Lower leg skin (tissue), 4 donors: ENCODE measurements at regions not wholly inside any gene's neighbourhood (a gene's known extent, or its start where the extent isn't known, plus 50 kb on each side); places are given as distances from the start of the nearest gene placed in this dataset.
"Not testable (repeated sequence)": the region's sequence is repeated elsewhere in the genome, so short reads cannot be mapped to it uniquely, and the experiment has no call there.

Experiments used
- DNase-seq, 2 donors: peaks; one replicate each; pipeline ENCODE4 v3.0.0-alpha.2; 2019; ENCODE audit warnings: low spot score in 2 of 2
- H3K4me3 ChIP-seq: fragments of 200-600 bp; sonication (generic); 2 replicates; pipeline ENCODE4 v1.5.1; 2017; ENCODE audit warnings: mild to moderate bottlenecking, low read depth; ENCODE audit not compliant: poor library complexity, severe bottlenecking
- POLR2A ChIP-seq, 2 donors: fragments of 450-650 bp; IDR thresholded peaks; one replicate each; pipeline ENCODE4 v1.6.1; 2016 to 2017; ENCODE audit warnings: antibody characterized with exemption in 2 of 2, mild to moderate bottlenecking in 1 of 2, moderate library complexity in 1 of 2
- WGBS, 2 donors: methylation state at CpG; one replicate each; pipeline ENCODE4 v1.1.5; 2018; 5-methylcytosine and 5-hydroxymethylcytosine counted together
- intact Hi-C: fragments of 100-400 bp; cut with DNase I; formaldehyde crosslinking; loops from one replicate; pipeline ENCODE4 v1.15.0; 2023; ENCODE audit warnings: low total_unique reads
- TF ChIP-seq, protein P1 (sequence below), 3 donors: fragments of 450-650 bp; IDR thresholded peaks; one replicate each; pipeline ENCODE4 v1.5.1; 2016; ENCODE audit warnings: antibody characterized with exemption in 3 of 3, mild to moderate bottlenecking in 3 of 3, moderate library complexity in 2 of 3

- TF ChIP-seq, protein P1, sequence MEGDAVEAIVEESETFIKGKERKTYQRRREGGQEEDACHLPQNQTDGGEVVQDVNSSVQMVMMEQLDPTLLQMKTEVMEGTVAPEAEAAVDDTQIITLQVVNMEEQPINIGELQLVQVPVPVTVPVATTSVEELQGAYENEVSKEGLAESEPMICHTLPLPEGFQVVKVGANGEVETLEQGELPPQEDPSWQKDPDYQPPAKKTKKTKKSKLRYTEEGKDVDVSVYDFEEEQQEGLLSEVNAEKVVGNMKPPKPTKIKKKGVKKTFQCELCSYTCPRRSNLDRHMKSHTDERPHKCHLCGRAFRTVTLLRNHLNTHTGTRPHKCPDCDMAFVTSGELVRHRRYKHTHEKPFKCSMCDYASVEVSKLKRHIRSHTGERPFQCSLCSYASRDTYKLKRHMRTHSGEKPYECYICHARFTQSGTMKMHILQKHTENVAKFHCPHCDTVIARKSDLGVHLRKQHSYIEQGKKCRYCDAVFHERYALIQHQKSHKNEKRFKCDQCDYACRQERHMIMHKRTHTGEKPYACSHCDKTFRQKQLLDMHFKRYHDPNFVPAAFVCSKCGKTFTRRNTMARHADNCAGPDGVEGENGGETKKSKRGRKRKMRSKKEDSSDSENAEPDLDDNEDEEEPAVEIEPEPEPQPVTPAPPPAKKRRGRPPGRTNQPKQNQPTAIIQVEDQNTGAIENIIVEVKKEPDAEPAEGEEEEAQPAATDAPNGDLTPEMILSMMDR (IDR thresholded peaks at IDR 0.05), result no peak
- no peak for TF ChIP-seq POLR2A (IDR thresholded peaks at IDR 0.05)
- intact Hi-C loops, result no loop called here
- DNase-seq, result no peak
- WGBS, 2 donors, result 87% methylated on average over 3 of the region's 3 CpGs
- H3K4me3 ChIP-seq, result no peak overlapping the region
Measured at GRCh38 chr3:22798461-22798860, 404.7 kb upstream of the UBE2E2 start.

DNA sequence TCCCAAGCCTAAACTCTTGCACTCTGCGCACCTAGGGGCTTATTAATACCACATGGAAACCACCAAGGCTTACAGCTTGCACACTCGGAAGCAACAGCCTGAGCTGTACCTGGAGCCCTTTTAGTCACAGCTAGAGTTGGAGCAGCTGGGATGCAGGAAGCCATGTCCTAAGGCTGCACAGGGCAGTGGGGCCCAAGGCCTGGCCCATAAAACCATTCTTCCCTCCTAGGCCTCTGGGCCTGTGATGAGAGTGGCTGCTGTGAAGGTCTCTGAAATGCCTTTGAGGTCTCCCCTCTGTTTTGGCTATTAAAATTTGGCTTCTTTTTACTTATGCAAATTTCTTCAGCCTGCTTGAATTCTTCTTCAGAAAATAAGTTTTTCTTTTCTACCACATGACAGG is 383.9 kb upstream of the UBE2E2 start:
- no peak for DNase-seq
- intact Hi-C loops, result no loop called here
- no peak for TF ChIP-seq POLR2A (IDR thresholded peaks at IDR 0.05)
- TF ChIP-seq, protein P1 (IDR thresholded peaks at IDR 0.05), result no peak
- no peak overlapping the region for H3K4me3 ChIP-seq
- WGBS, 2 donors, result 94 to 97% methylated on average over 2 of the region's 2 CpGs

GRCh38 chr3:22835041-22835440 is 368.1 kb upstream of the UBE2E2 start:
- H3K4me3 ChIP-seq, result no peak overlapping the region
- intact Hi-C loops, result no loop called here
- 20 to 36% methylated on average over 2 of the region's 2 CpGs for WGBS, 2 donors
- no peak for DNase-seq
- TF ChIP-seq POLR2A (IDR thresholded peaks at IDR 0.05), result no peak
- TF ChIP-seq, protein P1 (IDR thresholded peaks at IDR 0.05), result no peak

DNA sequence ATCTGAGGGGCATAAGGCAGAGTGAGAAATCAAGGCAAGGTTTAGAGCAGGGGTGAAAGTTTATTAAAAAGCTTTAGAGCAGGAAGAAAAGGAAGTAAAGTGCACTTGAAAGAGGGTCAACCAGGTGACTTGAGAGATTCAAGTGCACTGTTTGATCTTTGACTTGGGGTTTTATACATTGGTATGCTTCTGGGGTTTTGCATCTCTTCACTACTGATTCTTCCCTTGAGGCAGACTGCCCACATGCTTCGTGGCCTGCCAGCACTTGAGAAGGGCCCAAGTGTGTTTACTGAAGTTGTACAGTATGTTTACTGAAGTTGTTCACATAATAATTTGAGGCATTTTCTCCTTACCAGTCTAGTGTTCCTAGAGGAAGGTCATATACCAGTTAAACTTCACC is 367.0 kb upstream of the UBE2E2 start:
- H3K4me3 ChIP-seq, result no peak overlapping the region
- TF ChIP-seq, protein P1 (IDR thresholded peaks at IDR 0.05), result no peak
- TF ChIP-seq POLR2A (IDR thresholded peaks at IDR 0.05), result no peak
- intact Hi-C loops, result no loop called here
- WGBS, 2 donors, result 33% methylated on average over 1 of the region's 1 CpG
- no peak for DNase-seq

DNA sequence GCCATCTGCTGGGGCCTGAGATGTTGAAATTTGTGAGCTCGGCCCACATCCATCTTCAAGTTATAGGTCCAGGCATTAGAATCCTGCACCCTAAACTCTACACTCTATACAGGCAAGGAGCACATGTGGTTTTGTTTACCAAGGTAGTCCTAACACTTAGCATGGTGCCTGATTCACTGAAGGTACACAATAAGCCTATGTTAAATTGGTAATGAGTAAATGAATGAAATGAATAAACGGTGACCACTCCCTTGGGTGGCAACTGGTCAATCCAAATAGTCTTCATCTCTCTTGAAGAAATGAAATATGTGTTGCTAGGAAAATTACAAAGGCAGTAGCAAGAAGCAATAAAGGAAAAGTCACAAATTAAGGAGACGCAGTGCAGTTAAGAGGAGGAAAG is 359.3 kb upstream of the UBE2E2 start:
- DNase-seq, result no peak
- intact Hi-C loops, result no loop called here
- WGBS, 2 donors, result 84 to 89% methylated on average over 3 of the region's 3 CpGs
- H3K4me3 ChIP-seq, result no peak overlapping the region
- no peak for TF ChIP-seq POLR2A (IDR thresholded peaks at IDR 0.05)
- TF ChIP-seq, protein P1 (IDR thresholded peaks at IDR 0.05), result no peak

GRCh38 chr3:22846566-22846965 is 356.6 kb upstream of the UBE2E2 start:
- intact Hi-C loops, result no loop called here

DNA sequence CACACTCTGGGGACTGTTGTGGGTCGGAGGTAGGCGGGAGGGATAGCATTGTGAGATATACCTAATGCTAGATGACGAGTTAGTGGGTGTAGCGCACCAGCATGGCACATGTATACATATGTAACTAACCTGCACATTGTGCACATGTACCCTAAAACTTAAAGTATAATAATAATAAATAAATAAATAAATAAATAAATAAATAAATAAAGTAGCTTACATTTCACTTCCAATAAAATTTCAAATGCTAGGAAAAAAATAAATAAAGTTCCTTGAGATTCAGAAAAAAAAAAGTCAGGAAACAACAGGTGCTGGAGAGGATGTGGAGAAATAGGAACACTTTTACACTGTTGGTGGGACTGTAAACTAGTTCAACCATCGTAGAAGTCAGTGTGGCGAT is 353.5 kb upstream of the UBE2E2 start:
- intact Hi-C loops, result not testable (repeated sequence)
- WGBS, 2 donors, result 86 to 92% methylated on average over 6 of the region's 6 CpGs

More at GRCh38 chr3:22846566-22846965, 356.6 kb upstream of the UBE2E2 start:
- H3K4me3 ChIP-seq, result no peak overlapping the region
- WGBS, 2 donors, result 83 to 88% methylated on average over 5 of the region's 5 CpGs
- DNase-seq, result no peak
- TF ChIP-seq, protein P1 (IDR thresholded peaks at IDR 0.05), result no peak
- TF ChIP-seq POLR2A (IDR thresholded peaks at IDR 0.05), result no peak

More for the DNA sequence above, 353.5 kb upstream of the UBE2E2 start:
- not testable (repeated sequence) for DNase-seq, H3K4me3 ChIP-seq
